A673 (cell line): ENCODE measurements at regions not wholly inside any gene's neighbourhood (a gene's known extent, or its start where the extent isn't known, plus 50 kb on each side); places are given as distances from the start of the nearest gene placed in this dataset.

Experiments used
- CTCF ChIP-seq: fragments of 300-800, 200-600 bp; sonication (generic); conservative IDR thresholded peaks from 2 replicates; pipeline ENCODE4 v1.5.1; 2017; ENCODE audit warnings: low read depth, mild to moderate bottlenecking, antibody characterized with exemption, low read length, moderate library complexity, mixed read lengths
- EZH2 ChIP-seq: fragments of 200-600 bp; sonication (generic); IDR thresholded peaks from 2 replicates; pipeline ENCODE4 v1.6.1; 2017; ENCODE audit warnings: borderline replicate concordance, low read depth, mild to moderate bottlenecking, mixed read lengths, antibody characterized with exemption, low read length; ENCODE audit not compliant: poor library complexity, severe bottlenecking

DNA sequence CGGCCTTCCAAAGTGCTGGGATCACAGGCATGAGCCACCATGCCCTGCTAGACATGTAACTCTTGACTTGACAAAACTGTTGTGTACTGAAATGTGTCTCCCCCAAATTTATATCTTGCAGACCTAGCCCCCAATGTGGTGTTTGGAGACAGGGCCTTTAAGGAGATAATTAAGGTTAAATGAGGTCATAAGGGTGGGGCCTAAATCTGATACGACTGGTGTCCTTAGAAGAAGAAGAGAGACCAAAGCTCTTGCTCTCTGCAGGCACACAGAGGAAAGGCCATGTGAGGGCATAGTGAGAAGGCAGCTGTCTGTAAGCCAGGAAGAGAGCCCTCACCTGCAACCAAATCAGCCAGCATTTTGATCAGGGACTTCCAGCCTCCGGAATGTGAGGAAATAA is 361.3 kb downstream of the SV2B start:
- TF ChIP-seq CTCF, result no peak
- no peak for TF ChIP-seq EZH2
